ENCODE measurements at regions not wholly inside any gene's neighbourhood (a gene's known extent, or its start where the extent isn't known, plus 50 kb on each side); places are given as distances from the start of the nearest gene placed in this dataset.

DNA sequence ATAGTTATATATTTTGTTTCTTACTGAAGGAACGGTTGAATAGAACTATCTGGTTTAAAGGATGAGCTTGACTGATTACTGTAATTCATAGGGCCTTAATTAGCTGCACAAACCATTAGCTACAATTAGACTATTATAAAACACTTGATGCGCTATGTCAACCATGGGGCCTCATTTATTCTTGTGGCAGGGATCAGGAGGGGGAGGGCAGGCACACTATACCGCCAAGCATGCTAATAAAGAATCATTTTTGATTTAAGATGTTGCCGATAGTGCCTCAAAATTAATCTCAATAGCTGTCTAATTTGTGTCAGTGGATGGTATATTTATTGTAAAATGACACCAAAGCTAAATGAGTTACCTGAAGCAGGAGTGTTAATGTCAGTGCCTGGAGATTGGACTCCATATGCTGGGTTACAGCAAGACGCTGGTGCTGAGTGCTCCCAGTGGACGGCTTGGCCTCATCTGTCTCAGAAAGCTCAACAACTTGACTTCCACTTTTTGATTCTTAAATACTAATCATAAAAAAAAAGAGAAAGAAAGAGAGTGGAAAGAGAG is 1007.0 kb upstream of the CELF4 start:
- TF ChIP-seq, protein P1, sequence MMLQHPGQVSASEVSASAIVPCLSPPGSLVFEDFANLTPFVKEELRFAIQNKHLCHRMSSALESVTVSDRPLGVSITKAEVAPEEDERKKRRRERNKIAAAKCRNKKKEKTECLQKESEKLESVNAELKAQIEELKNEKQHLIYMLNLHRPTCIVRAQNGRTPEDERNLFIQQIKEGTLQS (IDR thresholded peaks at IDR 0.05; ENCODE audit: insufficient read depth, low read depth, low read length), result no peak
- no peak for TF ChIP-seq EGR1 (IDR thresholded peaks at IDR 0.05; ENCODE audit: borderline replicate concordance, low read depth, low read length)
- TF ChIP-seq, protein P2, sequence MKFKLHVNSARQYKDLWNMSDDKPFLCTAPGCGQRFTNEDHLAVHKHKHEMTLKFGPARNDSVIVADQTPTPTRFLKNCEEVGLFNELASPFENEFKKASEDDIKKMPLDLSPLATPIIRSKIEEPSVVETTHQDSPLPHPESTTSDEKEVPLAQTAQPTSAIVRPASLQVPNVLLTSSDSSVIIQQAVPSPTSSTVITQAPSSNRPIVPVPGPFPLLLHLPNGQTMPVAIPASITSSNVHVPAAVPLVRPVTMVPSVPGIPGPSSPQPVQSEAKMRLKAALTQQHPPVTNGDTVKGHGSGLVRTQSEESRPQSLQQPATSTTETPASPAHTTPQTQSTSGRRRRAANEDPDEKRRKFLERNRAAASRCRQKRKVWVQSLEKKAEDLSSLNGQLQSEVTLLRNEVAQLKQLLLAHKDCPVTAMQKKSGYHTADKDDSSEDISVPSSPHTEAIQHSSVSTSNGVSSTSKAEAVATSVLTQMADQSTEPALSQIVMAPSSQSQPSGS (IDR thresholded peaks at IDR 0.05; ENCODE audit: low read length), result no peak
- TF ChIP-seq, protein P3, sequence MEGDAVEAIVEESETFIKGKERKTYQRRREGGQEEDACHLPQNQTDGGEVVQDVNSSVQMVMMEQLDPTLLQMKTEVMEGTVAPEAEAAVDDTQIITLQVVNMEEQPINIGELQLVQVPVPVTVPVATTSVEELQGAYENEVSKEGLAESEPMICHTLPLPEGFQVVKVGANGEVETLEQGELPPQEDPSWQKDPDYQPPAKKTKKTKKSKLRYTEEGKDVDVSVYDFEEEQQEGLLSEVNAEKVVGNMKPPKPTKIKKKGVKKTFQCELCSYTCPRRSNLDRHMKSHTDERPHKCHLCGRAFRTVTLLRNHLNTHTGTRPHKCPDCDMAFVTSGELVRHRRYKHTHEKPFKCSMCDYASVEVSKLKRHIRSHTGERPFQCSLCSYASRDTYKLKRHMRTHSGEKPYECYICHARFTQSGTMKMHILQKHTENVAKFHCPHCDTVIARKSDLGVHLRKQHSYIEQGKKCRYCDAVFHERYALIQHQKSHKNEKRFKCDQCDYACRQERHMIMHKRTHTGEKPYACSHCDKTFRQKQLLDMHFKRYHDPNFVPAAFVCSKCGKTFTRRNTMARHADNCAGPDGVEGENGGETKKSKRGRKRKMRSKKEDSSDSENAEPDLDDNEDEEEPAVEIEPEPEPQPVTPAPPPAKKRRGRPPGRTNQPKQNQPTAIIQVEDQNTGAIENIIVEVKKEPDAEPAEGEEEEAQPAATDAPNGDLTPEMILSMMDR (IDR thresholded peaks at IDR 0.05; ENCODE audit: control extremely low read depth in 1 of 3, insufficient read depth in 1 of 3, low read depth in 1 of 3, low read length in 3 of 3), result no peak

Data from H1 (cell line).